RPMI8226 (cell line): ENCODE measurements at regions not wholly inside any gene's neighbourhood (a gene's known extent, or its start where the extent isn't known, plus 50 kb on each side); places are given as distances from the start of the nearest gene placed in this dataset.
"Not testable (repeated sequence)": the region's sequence is repeated elsewhere in the genome, so short reads cannot be mapped to it uniquely, and the experiment has no call there.

Source experiments
- DNase-seq: peaks from one replicate; pipeline ENCODE4 v3.0.0-alpha.2; 2015

DNA sequence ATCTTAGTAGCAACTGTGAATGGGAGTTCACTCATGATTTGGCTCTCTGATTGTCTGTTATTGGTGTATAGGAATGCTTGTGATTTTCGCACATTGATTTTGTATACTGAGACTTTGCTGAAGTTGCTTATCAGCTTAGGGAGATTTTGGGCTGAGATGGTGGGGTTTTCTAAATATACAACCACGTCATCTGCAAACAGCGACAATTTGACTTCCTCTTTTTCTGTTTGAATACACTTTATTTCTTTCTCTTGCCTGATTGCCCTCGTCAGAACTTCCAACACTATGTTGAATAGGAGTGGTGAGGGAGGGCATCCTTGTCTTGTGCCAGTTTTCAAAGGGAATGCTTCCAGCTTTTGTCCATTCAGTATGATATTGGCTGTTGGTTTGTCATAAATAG, 1883.1 kb upstream of the TENM3 start:
- not testable (repeated sequence) for DNase-seq

- no peak for DNase-seq
These were observed 1879.4 kb upstream of the TENM3 start for GRCh38 chr4:180363815-180364214.

DNA sequence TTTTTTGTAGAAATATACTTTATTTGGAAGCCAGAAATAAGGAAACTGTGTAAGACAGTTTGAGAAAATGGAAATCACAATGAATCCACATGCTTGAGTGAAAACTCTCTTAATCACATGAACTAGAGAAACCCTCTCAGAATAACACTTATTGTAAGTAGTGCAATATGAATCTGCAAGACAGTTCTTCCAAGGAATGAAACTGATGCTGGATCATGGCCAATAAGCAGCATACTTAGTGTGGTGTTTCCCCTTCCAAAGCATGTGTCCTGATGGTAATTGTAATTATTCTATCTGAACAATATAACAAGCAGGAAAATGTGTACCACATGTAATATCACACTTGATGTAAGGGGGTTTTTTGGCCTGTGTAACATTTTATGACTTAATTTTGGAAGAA, 1870.5 kb upstream of the TENM3 start:
- DNase-seq = no peak

DNA sequence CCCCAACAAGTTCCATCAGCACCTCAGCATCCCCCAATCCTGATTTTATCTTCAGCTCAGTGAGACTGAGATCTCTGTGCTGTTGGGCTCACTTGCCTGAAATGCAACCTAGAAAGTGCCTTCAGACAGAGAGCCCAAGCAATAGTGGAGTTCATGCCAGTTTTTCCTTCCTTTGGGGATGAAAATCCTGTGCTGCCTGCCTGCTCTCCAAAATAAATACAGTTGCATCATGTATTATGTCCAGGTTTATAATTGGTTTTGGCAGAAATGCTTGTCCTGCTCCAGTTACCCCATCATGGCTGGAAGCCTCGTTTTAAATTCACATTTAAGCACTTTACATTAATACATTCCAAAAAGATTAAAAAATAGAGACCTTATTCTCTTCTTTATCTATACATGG, 1865.5 kb upstream of the TENM3 start:
- no peak for DNase-seq

DNA sequence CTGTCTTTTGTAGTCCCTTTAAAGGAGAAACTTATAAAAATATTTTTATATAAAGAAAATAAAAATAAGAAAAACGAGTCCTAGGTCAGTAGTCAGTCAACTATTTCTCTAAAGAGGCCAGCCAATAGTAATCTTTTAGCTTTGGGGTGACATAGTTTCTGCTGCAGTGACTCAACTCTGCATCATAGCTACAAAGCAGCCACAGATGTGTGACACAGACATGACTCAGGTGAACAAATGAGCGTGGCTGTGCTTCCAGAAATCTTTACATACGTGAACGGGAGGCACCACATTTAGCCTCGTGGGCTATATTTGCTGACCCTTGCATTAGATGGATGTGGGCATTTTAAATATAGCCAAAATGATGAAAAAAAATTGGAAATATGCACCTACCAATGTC, 1862.5 kb upstream of the TENM3 start:
- no peak for DNase-seq

DNA sequence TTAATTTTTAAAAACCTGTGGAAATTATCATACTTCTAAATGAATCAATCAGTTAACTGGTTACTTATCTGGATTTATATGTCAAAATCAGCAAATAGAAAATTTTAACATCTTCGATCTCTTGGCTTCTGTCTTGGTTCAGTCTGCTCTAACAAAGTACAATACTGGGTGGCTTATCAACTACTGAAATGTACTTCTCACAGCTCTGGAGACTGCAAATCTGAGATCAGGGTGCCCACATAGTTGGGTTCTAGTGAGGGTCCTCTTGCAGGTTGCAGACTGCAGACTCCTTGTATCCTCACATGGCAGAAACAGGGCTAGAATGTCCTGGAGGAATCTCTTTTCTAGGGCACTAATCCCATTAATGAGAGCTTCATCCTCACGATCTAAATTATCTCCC, 1851.6 kb upstream of the TENM3 start:
- no peak for DNase-seq

- no peak for DNase-seq
These were observed 1848.9 kb upstream of the TENM3 start for GRCh38 chr4:180394312-180394711.

DNA sequence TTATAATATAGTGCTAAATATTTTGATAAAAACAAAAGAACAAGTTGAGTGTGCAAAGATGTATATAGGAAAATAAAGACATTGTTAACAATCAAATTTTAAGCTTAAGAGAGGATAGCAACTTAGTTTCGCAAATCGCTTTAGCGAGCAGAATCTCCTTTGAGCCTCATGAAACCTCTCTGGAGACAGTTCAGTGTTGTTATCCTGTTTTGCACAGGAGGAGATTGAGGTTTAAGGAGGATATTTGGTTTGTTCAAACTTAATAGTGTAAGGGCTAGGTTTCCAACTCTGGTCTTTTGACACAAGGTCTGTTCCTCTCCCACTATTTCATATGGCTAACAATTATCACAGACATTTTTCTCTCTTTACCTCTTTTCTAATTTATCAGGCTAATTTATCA, 1848.5 kb upstream of the TENM3 start:
- DNase-seq = no peak

DNA sequence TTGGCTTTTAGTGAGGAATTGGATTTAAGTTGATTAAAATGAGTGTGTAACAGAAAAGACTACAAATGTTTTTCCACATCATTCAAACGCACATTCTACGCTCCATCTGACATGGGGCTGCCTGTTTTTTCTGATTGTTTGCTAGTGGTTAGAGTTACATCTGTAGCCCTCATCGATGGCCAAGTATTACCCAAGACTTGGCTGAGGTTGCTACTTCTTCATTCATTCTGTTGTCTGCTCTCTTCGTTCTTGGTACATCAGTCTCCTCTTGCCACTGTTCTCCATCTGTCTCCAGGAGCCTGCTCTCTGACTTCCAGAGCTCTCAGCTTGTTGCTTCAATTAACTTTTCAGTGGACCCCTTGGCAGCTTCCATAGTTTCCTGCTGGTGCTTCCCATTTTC, 1844.6 kb upstream of the TENM3 start:
- DNase-seq = no peak

GRCh38 chr4:180407275-180407885, 1835.8 kb upstream of the TENM3 start:
- DNase-seq = no peak

- no peak for DNase-seq
These were observed 1824.2 kb upstream of the TENM3 start for GRCh38 chr4:180418819-180419531.

- DNase-seq = no peak
These were observed 1820.1 kb upstream of the TENM3 start for GRCh38 chr4:180422989-180423711.

GRCh38 chr4:180423712-180424057, 1819.5 kb upstream of the TENM3 start:
- DNase-seq = no peak

- no peak for DNase-seq
These were observed 1816.3 kb upstream of the TENM3 start for GRCh38 chr4:180426938-180427337.

- no peak for DNase-seq
These were observed 1812.9 kb upstream of the TENM3 start for GRCh38 chr4:180430283-180430682.

GRCh38 chr4:180434131-180434895, 1808.9 kb upstream of the TENM3 start:
- DNase-seq = no peak

DNA sequence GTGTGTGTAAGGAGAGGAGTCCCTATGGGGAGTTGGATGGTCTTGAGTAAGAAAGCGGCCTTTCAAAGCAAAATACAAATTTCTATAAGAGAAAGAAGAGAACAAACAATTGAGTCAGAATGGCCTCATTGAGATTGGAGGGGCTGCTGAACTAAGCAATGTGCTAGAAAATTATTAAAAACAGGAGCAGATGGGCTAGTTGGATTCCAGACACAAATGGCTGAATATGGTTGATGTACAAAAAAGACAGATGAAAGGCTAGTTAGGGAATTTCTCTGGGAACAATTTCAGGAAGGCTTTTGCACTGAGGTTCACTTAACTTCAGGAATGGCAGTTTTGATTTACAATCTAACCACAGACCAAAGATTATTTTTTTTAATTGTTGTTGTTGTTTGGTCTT, 1806.8 kb upstream of the TENM3 start:
- no peak for DNase-seq

DNA sequence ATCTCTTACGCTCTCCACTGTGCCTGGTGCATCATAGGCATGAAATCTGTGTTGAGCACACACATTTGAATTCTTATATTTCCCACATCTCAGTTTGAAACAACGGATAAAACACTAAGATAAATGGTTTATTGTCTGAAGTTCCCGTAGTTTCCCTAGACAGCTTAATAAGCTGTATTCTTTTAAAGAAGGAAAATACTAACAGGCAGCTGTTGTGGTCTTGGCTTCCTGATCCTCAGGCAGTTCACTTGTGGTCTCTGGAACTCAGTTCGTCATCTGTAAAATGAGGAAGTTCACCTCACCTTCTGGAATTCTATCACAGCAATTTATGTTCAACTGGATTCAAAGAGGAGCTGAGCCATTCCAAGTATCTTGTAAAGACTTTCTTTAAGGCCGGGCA, 1805.6 kb upstream of the TENM3 start:
- DNase-seq = no peak

DNA sequence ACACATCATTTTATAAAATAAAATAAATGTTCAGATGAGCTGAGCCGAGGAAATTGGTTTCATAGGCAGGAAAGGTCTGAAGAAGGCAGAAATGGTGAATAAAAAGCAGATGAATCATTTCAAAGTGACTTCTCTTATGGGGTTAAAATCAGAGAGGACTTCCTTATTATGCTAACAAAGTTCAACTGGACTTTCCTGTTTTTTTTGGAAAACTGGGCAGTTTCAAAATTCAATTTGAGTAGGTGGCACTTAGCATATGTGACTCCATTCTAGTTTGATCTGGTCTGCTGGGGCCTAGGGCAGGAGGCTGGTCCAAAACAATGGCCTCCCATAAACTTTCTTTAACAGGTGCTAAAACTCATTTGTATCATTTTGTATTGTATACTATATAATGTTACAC, 1794.9 kb upstream of the TENM3 start:
- DNase-seq = no peak

DNA sequence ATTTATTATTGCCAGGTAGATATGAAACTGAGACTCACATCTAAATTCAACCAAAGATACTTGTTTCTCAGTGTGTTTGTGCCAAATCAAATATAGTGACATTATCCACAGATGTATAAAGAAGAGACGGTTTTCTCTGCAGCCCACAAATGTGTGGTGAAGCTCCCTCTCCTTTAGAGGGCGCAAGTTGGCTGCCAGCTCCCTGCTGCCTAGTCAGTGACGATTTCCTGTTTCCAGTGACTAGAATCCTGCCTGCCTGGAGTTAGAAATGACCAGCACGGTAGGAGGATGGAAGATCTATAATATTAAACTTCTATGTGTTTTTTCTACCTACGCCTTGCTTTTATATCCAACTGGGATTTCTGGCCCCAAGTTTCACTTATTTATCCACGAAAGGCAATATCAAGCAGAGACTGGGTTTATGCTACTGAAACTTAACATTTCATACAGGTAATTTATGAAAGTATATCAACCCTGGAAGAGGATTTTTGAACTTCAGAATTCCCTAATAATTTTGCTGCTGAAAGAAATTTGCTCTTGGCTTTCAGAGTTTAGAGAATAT, 1793.7 kb upstream of the TENM3 start:
- peak; percentile 37 for DNase-seq

DNA sequence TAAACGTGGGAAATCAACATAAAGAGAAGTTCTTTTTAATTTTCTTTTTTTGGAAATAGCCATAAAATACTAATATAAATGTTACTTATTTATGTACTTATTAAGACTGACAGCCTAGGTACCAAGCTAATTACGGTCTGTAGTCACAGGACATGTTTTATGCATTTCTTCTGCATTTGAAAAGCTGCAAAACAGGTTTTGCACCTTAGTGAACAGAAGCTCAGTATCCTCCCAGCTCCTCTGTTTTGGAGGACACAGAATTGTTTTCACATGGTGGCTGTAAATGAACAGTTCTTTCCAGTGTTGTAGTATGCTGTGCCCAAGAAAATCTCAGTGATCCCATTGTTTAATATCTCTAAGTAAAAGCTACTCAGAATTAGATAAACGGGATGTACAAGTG, 1788.0 kb upstream of the TENM3 start:
- DNase-seq = no peak

DNA sequence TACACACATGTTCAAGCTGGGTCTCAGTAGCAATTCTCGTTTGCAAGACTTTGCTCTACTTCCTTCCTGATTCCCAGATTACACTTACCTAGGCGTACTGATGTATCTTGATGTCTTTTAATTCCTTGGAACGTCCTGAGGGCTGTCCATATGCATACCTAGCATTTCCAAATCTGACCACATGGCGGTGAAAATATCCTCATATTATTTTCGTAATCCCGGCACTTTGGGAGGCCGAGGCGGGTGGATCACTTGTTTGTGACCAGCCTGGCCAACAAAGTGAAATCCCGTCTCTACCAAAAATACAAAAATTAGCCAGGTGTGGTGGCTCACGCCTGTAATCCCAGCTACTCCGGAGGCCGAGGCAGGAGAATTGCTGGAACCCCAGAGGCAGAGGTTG, 1786.3 kb upstream of the TENM3 start:
- no peak for DNase-seq

DNA sequence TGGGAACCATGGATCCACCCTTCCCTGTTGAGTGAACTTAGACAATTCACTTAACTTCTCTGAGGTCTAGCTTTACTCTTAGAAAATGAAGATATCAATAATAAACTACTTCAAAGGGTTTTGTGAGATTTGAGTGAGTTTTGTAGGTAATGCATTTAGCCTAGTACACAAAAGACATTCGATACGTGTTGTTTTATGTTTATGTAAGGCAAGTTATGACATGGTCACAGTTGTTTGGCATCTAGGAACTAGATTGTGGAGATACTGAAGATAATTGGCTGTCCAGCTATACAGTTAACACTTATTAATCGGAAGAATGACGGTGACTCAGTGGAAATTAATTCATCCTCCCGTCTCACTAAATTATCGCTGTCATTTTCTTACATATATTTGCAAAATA, 1781.1 kb upstream of the TENM3 start:
- no peak for DNase-seq
